HG03521 (cell line): ENCODE measurements at regions not wholly inside any gene's neighbourhood (a gene's known extent, or its start where the extent isn't known, plus 50 kb on each side); places are given as distances from the start of the nearest gene placed in this dataset.

ENCODE experiments used
- ATAC-seq: cut with Tn5 transposase; IDR thresholded peaks from one replicate; pipeline ENCODE4 v1.9.1; 2021; ENCODE audit warnings: mild to moderate bottlenecking, moderate library complexity; ENCODE audit not compliant: unreplicated experiment

DNA sequence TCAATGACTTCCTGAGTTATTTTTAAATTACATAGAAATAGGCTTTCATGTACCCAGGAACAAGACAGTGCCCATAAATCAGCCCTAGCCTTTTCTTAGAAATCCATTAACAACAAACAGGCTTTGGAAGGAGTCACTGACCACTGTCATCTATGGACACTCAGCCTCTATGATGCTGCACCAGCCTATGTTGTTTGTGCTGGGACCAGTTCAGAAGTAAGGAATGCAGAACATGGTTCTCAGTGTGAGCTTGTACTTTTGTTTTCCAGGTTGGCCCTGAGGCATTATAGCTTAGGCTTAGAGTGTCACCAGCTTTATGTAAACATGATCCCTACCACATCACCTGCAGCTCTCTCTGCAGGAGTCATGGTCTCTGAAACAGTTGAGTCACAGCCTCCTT is 335.7 kb upstream of the CDH7 start:
- no peak for ATAC-seq

DNA sequence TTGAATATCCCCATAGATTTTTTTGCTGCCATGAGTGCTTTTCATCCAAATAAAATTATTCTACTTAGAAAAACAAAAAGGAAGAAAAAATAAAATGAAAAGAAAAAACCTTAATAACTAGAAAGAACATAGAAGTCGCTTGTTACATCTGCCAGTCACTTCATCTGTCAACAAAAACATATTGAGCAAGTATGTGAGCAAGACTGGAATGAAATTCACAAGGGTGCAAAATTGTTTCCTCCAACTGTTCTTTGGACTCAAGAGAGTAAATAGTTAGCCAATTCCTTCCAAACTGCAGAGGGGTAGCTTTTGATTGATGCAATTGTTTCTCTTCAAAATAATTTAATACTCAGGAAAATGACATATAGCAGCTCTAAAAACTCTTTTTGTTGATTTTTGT is 336.3 kb upstream of the CDH7 start:
- no peak for ATAC-seq

DNA sequence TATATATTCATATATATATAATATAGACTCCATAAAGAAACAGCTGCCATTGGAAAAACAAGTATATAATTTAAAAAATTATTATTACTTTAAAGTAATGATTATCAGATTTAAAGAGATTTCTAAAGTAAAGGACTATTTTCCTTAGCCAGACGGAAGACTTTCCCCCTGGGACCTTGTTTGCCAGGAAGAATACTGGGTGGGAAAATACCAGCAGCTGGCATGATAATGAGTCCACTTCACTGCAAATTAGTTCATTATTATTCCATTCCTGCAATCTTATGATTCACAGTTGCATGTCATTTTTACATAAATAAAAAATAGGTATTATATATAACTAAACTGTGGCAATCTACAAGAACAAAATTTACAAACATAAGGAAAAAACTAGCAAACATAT is 339.8 kb upstream of the CDH7 start:
- no peak for ATAC-seq

DNA sequence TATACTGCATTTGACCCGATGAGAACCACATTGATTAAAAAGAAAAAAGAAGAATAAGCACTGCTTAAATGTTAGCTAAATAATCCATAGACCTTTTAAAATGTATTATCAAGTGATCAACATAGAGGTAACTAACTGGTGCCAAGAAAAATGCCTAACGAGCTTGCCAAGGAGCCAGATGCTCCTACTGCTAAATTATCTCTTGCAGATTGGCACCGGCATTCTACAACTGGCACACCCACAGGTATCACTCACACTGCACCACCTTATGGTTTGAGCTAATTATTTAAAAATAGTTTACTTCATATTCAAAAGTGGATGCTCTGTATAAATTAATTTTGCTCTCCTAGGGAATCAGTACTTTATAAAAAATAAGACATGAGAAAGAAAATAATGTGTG is 341.6 kb upstream of the CDH7 start:
- no peak for ATAC-seq

DNA sequence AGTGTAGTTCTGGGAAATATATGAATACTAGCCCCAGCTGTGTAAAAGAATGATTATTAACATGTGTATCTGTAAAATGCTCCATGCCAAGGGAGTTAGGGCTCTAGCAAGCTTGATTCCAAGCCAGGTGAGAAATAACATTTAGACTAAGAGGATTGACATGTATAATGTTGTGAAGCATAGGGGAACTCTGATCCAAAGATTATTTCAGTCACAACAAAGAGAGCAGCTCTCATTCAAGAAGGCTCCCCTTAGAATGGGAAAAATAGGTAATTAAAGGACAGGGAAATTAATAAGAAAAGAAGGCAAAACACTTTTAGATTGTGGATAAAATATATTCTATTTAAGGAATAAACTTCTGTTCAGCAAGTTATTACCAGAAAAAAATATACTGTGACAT is 347.3 kb upstream of the CDH7 start:
- ATAC-seq: no peak

DNA sequence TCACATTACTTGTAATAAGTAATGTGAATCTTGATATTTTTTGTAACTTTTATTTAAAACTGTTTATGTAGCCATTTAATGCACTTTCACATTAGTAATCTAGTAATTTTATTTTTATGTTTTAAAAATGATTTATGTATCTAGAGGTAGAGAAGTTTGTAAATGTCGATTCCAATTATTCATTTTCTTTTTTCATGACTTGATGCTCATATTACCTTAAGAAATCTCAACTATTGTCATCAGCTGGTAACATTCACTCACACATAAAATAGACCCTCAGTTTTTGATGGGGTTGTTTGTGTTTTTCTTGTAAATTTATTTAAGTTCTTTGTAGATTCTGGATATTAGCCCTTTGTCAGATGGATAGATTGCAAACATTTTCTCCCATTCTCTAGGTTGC is 351.7 kb upstream of the CDH7 start:
- no peak for ATAC-seq

DNA sequence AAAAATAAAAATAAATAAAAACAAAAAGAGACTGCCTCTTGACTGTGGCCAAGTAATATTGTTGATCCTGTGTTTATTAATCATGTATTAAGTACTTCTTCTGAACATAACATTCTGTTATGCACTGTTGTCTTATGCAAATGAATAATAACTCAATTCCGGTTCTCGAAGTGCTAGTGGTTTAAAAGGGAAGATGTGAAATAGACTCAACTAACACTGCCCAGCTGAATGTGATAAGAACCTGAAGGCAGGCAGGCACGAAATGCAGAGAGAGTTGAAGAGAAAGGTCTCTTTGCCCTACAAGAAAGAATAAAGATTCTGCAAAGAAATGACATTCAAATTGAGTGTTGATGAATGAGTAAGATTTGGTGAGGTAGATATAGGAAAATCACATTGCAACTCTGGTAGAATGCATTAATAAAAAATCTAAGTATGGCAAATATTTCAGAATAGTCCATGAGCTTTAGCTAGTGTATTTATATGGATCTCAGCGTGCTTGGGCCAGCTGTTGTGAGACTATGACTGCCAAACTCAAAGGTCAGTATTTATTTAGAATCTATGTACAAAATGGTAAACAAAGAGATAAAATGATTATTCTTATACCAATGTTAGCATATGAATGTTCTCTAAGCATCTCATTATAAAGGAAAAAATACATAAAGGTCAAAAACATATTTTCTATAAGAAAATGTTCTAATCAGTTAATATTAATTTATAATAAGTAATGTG is 352.3 kb upstream of the CDH7 start:
- ATAC-seq: no peak

DNA sequence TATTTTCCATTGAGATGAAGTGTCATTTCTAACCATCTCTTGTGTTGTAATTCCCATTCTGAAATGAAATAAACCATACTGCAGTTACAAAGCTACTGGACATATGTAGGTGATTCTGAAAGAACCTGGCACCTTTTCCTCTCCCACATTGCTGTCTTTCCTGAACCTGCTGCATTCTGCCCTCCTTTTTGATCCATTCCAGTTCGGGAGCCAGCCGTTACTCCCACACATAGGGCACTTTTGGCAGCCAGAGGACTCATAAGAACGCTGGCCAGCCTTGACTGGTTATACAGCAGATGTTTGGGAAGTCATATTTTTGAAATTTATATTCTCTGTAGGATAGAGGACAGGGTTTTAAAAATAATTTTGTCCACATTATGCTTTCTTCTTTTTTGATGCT is 369.8 kb upstream of the CDH7 start:
- ATAC-seq: no peak

DNA sequence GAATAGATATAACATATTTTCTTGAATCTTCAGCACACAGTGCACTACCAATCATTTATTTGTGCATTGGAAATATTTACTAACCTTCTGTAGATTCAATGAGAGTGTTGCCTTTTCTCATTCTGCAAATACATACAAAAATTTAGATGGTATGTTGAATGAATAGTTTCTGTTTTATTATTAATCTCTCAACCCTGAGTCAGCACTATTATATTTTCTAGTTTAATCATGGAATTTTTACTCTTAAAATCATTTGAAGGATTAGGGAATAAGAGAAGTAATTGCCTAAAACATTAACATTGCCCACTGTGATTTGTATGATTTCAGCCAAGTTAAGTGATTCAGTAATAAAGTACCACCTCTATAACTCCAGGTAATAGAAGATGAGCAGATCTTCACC is 370.2 kb upstream of the CDH7 start:
- no peak for ATAC-seq

DNA sequence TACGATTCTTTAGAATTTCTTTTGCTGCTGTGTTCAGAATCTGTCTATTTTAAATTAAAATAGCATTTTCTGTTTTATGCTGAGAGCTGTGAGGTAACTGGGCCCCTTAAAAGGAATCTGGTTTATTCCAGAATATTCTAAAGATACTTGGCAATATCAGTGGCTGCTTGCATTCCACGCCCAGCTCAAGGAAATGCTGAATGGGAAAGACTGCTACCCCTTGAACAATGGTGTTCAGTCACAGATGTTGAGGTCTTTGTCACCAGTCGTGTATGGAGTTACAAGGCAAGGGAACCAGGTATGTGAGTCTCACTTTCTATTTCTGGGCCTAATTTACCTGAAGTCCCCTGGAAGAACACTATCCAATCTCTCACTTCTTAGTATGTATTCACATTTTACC is 377.9 kb upstream of the CDH7 start:
- no peak for ATAC-seq

DNA sequence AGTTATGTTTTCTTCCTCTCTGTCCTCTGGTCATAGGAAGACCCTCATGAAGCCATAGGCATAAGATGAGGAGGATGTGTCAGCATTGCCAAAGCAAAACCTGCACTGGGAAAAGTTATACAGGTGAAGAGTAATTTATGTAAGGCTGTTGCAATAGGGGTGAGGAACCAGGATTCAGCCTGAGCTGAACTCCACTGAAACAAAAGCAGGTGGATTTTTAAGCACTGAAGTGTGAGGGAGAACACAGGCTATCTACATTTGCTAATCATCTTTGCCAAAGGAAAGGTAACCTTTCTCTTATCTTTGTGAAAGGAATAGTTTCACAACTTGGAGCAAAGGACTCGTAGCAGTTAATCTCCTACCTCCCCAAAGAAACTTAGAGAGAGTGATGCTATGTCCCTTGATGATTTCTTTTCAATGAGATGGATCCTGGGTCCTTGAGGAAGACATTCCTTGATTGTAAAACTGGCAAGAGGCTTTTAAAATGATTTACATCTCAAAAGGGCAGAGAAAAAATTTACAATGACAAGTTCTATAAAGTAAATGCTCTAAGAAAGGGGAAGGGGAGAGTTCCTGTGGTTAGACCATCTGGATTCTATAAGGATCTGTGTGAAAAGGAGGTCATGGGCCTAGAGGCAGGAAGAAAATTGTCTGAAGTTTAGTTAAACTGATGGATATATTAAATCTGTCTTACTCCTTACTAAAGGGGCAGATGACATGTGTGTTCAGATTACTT is 385.4 kb upstream of the CDH7 start:
- no peak for ATAC-seq

DNA sequence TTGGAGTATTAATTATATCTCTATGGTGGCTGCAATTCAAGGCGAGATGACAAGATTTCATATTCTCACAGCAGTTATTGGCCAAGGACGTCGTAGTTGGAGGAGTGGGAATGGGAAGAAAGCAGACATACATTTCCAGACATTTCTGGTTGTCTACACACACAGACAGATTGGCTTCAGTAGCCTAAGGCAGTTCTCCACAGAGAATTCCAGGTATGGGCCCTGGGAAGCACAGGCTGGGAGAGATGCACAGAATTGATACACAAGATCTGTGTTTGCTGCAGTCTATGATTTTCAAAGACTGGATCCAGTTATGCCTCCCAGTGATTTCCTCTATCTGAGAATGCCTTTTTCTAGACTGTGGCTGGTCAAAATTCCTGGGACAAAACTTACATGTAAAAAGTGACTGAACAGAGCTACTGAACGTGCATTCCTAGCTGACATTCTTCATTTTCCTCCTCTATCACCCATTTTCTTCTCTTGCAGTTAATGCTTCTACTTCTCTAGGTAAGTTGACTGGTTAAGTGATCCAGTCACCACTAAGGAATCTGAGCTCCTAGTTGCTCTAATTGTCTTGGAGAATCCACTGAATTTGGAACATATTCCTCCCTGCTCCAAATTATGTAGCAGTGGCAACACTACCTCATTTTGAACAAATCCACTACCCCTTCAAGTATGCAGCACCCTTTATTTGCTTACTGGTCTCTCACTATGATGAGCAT is 386.7 kb upstream of the CDH7 start:
- no peak for ATAC-seq

DNA sequence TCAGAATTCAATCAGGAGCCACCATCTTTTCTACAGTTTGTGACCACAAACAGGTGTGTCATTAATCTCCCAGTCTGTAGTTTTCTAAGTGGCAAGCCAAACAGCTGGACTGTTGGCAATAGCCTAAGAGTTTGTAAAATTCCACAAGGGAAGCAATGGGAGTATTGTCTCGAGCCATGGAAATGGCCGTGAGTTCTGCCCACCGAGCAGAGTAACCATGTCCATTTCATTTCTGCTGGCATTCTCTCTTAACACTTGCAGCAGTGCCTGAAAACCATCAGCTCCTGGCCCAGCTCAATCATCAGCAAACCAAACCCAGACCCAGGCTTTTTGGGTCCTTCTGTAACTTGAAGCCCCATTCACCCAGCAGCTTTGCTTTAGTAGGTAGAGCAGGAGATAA is 387.8 kb upstream of the CDH7 start:
- no peak for ATAC-seq

DNA sequence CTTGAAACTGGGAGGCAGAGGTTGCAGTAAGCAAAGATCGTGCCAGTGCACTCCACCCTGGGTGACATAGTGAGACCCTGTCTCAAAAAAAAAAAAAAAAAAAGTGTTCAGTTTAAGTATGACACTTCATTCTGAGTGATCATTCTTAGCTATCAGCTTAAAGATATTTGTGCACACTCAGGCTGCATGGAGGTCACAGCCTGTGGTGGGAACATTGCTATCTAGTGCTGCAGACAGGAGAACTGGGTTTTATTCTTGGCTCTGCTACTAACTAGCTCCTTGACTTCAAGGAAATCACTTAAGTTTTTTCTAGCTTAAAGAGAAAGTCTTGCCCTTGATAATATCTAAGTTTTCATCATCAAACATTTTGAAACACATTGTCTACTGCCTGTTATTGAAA is 391.3 kb upstream of the CDH7 start:
- ATAC-seq: no peak

DNA sequence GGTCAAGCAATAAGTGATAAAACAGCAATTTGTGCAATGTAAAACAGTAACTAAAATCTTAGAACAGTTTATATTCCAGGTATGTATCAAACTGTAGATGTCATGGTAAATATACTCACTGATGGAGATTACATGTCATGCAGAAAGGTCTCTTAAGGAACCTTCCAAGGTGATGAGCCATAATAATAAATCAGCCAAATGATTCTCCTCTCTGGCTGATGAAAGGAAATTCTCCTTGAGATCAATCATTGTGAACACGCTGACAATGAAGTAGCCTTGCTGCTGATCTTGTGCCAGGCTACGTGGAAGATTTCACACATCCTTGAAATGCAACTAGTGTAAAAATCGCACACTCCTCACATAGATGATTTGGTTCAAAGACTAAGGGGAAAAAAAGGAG is 392.5 kb upstream of the CDH7 start:
- no peak for ATAC-seq

DNA sequence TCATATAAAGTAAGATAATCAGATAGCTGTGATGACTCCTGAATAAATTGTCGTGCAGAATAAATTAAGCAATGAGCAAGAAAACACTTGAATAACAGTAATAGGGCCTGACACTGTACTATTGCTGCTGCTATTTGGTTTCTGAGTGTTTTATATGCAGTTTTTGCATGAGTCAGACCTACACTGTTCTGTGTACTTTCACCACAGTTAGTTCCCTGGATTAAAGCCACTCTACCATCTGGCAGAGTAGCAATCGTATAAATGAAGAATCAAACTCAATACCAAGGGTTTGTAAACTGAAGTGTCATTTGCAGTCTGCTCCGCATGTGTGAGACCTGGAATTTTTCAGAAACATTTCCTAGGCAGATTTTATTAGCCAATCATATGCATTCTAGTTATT is 398.6 kb upstream of the CDH7 start:
- ATAC-seq: no peak

DNA sequence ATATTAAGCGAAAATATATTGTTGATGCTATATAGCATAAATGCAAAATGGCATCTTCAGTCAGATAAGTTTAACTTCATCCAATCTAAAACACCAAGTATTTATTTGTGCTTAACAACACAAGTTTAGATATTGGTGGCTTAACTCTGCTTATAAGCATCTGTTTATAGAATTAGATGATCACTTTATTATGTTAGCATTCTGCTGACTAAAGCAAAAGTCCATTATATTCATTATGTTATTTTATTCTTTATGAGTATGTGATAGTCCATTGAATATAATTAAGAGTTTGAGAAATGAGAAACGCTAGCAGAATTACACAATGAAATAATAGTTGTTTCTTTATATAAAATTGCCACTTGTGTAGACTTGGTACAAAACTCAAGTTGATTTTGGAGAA is 401.2 kb upstream of the CDH7 start:
- no peak for ATAC-seq

DNA sequence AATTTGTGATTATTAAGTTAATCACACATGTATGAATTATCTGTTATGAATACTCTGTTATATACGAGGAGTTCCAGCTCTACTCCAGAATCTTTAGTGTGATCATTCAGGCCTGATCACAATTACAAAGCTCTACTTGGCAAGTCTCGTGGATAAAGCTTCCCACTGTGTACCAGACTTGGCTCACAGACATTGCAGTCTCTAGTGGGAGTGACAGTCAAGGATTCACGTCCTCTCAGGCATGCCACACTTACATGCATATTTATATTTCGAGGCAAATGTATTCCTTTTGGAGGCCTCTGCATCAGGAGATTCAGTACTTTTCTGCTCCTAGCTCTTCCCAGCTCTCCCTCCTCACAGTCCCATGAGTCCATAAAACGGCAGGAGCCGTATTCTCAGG is 403.4 kb upstream of the CDH7 start:
- no peak for ATAC-seq

DNA sequence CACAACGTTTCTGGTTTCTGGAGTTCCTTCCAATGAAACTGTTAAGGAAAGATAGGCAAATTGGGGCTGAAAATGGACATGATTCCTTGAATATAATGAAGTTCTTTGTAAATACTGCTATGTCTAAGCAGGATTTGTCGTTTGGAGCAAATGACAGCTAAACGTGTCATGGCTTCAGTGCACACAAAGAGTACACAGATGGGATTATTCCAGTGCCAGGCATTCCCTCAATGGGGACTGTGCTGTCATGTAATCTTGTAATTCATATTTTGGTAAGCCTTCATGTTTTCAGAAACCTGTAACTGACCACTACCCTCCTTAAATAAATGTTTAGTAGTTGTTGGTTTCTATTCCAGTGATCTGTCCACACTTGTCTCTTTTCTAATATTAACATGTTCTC is 404.7 kb upstream of the CDH7 start:
- no peak for ATAC-seq

DNA sequence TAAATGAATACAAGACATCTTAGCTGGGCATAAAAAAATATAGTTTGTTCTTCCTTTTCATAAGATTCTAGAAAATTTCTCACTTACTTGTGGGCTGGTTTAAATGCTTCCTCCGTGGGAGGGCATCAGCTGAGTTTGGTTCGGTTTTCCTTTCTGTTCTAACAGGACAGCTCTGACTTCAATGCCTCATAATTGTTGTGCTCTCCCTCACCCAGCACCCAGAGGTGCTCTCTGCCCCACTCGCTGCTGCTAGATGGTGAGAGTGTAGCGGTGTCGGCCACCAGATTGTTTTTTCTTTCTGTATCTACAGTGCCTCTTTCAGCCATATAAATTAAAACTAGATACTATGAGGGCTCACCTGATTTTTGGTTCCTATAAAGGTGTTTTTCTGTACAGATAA is 407.2 kb upstream of the CDH7 start:
- no peak for ATAC-seq

DNA sequence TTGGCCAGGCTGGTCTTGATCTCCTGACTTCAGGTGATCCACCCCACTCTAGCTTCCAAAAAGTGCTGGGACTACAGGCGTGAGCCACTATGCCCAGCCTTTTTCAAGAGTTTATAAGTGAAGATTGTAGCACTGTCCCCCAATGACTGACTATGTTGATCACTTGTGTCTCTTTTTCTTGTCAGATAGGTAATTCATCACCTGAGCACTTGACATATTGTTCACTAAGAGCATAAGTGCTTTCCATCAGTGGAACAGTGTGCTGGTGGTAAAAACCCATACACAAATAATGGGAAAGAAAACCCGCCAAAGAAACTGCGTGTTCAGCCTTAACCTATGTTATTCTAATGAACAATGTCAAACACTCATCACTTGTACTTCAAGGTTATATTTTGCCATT is 414.4 kb upstream of the CDH7 start:
- no peak for ATAC-seq

DNA sequence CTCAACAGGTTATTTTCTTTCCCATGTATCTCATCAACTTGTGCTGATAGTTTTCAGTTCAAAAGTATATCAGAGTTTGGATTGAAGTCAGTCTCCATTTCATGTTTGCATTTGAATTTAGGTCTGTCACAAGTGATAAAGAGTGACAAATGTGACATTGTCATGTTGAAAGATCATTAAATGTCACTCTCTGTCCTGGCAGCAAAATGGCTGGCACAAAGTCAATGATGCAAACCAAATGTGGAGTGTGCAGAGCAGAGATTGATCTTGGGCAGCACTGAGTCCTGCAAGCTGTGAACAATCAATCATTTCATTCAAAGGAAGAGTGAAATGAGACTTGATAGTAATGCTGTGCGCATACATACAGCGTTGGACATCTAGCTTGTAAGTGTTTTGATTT is 421.8 kb upstream of the CDH7 start:
- no peak for ATAC-seq
